Lower lobe of right lung (tissue), 2 donors: ENCODE measurements at regions not wholly inside any gene's neighbourhood (a gene's known extent, or its start where the extent isn't known, plus 50 kb on each side); places are given as distances from the start of the nearest gene placed in this dataset.

ENCODE experiments used
- ATAC-seq, 2 donors: fragments of 200-7000 bp; cut with Tn5 transposase; one replicate each; pipeline ENCODE4 v1.9.1; 2020 to 2022; ENCODE audit warnings: mild to moderate bottlenecking in 2 of 2, moderate library complexity in 2 of 2
- DNase-seq: peaks from one replicate; pipeline ENCODE4 v3.0.0-alpha.2; 2020
- H3K27ac ChIP-seq: fragments of 200-600 bp; one replicate; pipeline ENCODE4 v1.8.0; 2022
- H3K27me3 ChIP-seq: fragments of 200-600 bp; one replicate; pipeline ENCODE4 v1.8.0; 2022; ENCODE audit warnings: low read depth
- H3K36me3 ChIP-seq: fragments of 200-600 bp; one replicate; pipeline ENCODE4 v1.8.0; 2022; ENCODE audit warnings: mild to moderate bottlenecking
- H3K4me1 ChIP-seq: fragments of 200-600 bp; one replicate; pipeline ENCODE4 v1.8.0; 2022
- H3K4me3 ChIP-seq: fragments of 200-600 bp; one replicate; pipeline ENCODE4 v1.8.0; 2022; ENCODE audit warnings: mild to moderate bottlenecking
- H3K9me3 ChIP-seq: fragments of 200-600 bp; one replicate; pipeline ENCODE4 v1.8.0; 2022
- intact Hi-C: fragments of 100-400 bp; cut with DNase I; formaldehyde crosslinking; loops from one replicate; pipeline ENCODE4 v1.11.0; 2022
- TF ChIP-seq, protein P1 (sequence below): fragments of 200-600 bp; IDR thresholded peaks from one replicate; pipeline ENCODE4 v1.8.0; 2022; ENCODE audit warnings: antibody characterized with exemption, mild to moderate bottlenecking
- donor health status: DM: no; HTN: yes; CAD: no; lungs with severe emphysema.

DNA sequence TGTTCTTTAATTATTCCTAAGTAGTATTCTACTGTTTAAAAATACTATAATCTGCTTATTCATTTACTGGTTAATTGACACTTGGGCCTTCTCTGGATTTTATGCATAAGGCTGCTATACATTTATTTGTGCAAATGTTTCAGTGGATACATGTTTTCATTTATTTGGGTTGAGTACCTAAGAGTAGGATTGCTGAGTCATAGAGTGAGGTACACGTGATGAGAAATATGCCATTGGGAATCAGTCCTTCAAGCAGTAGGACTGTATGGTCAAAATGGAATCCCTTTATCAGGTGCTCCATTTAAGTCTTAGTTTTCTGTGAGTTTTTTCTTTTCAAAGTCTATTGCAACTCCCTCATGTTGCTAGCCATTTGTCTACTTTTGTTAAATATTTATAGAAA lies 275.2 kb upstream of the SORL1-AS1 start:
- no peak for DNase-seq
- Histone ChIP-seq H3K27me3 (no peaks in the 10 kb centered on the region), H3K36me3 (no peaks in the 10 kb centered on the region), H3K4me3 (no peak overlapping the region), H3K27ac (no peak overlapping the region), H3K9me3 (peaks cover 8% of the 10 kb centered on the region), H3K4me1 (peaks cover 4% of the 10 kb centered on the region)
- TF ChIP-seq, protein P1, sequence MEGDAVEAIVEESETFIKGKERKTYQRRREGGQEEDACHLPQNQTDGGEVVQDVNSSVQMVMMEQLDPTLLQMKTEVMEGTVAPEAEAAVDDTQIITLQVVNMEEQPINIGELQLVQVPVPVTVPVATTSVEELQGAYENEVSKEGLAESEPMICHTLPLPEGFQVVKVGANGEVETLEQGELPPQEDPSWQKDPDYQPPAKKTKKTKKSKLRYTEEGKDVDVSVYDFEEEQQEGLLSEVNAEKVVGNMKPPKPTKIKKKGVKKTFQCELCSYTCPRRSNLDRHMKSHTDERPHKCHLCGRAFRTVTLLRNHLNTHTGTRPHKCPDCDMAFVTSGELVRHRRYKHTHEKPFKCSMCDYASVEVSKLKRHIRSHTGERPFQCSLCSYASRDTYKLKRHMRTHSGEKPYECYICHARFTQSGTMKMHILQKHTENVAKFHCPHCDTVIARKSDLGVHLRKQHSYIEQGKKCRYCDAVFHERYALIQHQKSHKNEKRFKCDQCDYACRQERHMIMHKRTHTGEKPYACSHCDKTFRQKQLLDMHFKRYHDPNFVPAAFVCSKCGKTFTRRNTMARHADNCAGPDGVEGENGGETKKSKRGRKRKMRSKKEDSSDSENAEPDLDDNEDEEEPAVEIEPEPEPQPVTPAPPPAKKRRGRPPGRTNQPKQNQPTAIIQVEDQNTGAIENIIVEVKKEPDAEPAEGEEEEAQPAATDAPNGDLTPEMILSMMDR = no peak
- ATAC-seq = no peak
- intact Hi-C loops = no loop called here

DNA sequence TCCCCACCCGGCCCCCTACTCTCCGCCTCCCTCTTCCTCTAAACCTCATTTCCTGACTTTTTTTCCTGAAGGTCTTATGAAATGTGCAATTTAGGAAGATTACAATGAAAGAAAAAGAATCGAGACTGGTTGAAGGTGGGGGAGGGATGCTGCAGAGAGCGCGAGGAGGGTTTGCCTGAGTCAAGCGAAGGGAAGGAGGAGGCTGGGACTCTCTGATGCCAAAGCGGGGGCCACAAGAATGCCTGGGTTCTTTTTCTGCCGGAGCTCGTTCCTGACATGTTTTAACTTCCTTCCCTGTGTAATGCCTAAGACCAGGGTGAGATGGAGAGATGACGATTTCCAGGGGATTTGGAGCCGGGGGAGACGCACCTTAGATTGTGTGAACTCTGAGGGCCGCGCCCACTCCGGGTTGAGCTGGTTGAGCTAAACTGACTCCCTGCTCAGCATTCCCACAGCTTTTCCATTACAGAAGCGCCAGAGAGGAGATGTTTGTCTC lies 270.5 kb upstream of the SORL1-AS1 start:
- H3K4me3 ChIP-seq = peak overlapping the region; percentile 40
- peaks cover 3% of the 10 kb centered on the region for H3K27me3 ChIP-seq
- DNase-seq (no peak), ATAC-seq (peak in 1 of 2 donors; percentile 7)
- peaks cover 14% of the 10 kb centered on the region for H3K4me1 ChIP-seq
- no peak overlapping the region for H3K27ac ChIP-seq
- TF ChIP-seq, protein P1 = no peak
- H3K36me3 ChIP-seq = no peaks in the 10 kb centered on the region
- no peaks in the 10 kb centered on the region for H3K9me3 ChIP-seq
- intact Hi-C loops = no loop called here

DNA sequence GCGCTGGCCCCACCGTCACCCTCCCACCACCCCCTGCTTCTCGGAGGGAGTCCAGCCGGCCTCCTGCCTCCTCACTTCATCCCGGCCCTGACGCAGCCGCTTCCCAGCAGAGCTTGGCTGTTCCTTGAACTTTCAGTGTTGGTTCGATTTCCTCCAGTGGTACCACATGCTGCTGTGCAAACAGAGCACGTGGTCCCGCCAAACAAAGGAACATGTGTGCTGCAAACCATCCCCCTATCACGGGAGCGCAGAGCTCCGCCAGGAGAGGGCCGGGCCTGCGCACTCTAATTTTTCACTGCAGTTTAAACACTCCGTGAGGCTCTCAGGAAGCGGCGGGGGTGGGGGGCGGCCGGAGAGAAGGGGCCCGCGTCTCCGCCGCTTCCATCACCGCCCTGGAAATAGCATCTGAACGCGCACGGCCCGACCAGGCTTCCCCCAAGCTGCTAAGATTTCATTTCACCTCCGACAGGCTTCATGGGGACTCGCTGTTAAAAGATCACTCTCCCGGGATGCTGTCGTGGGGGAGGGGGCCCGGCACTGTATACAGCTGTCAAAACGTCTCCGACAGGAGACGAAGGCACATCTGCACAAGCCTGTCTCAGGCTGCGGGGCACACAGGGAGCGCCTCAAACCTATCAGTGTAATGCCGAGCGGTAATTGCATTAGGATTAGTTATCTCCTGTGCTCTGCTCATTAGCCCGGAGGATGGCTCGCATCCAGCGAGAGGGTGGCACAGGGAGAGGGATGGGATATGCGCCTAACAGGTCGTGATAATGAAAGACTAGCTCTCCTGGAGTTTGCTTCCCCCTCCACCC lies 269.9 kb upstream of the SORL1-AS1 start:
- ATAC-seq (peak; percentile 86 to 87), DNase-seq (peak; percentile 52)
- Histone ChIP-seq H3K4me1 (peaks cover 14% of the 10 kb centered on the region), H3K36me3 (no peaks in the 10 kb centered on the region), H3K27ac (peak overlapping the region; percentile 53), H3K4me3 (peak overlapping the region; percentile 40), H3K27me3 (peaks cover 3% of the 10 kb centered on the region), H3K9me3 (no peaks in the 10 kb centered on the region)
- TF ChIP-seq, protein P1 = no peak
- intact Hi-C loops = no loop called here

DNA sequence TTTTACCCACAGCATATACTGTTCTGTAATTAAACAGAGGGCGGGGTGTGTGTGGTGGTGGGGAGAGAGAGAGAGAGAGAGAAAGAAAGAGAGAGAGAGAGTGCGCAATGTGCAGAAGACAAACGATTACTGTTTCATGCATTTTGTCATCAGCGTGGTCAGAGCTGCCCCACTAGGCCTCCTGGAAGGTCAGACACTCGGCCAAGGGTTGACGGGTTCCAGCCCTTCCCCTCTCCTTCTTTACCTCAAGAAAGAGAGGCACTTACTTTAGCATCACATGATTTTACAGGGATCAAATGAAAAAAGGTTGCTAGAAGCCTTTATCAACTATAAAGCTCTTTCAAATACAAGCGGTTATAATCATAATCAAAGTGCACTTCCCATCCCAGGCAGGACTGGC lies 269.2 kb upstream of the SORL1-AS1 start:
- Histone ChIP-seq H3K4me3 (peak overlapping the region; percentile 40), H3K4me1 (peaks cover 14% of the 10 kb centered on the region), H3K27me3 (peaks cover 3% of the 10 kb centered on the region), H3K27ac (peak overlapping the region; percentile 8), H3K36me3 (no peaks in the 10 kb centered on the region), H3K9me3 (no peaks in the 10 kb centered on the region)
- intact Hi-C loops = no loop called here
- TF ChIP-seq, protein P1 = no peak
- no peak for ATAC-seq
- no peak for DNase-seq

DNA sequence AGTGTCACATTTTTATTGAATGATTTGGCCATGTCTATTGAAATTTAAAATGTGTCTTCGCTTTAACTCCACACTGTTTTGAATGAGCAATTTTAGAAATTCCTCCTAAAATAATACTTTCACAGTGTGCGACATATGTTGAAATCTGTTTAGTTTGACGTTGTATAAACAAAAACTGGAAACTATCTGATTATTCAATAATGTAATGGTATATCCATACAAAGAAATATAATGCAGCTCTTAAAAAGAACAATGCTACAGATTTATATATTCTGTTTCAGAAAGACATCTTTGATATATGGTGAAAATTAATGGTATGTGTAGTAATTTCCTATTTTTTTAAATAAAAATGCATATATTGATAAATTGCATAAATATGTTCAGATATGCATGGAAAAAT lies 268.7 kb upstream of the SORL1-AS1 start:
- H3K36me3 ChIP-seq = no peaks in the 10 kb centered on the region
- DNase-seq (no peak), ATAC-seq (no peak)
- no peak overlapping the region for H3K4me3 ChIP-seq
- peaks cover 3% of the 10 kb centered on the region for H3K27me3 ChIP-seq
- TF ChIP-seq, protein P1 = no peak
- no peak overlapping the region for H3K27ac ChIP-seq
- intact Hi-C loops = no loop called here
- H3K4me1 ChIP-seq = peaks cover 14% of the 10 kb centered on the region
- H3K9me3 ChIP-seq = no peaks in the 10 kb centered on the region
